HG03439 (cell line): ENCODE measurements at regions not wholly inside any gene's neighbourhood (a gene's known extent, or its start where the extent isn't known, plus 50 kb on each side); places are given as distances from the start of the nearest gene placed in this dataset.
"Not testable (repeated sequence)": the region's sequence is repeated elsewhere in the genome, so short reads cannot be mapped to it uniquely, and the experiment has no call there.

Source experiments
- ATAC-seq: cut with Tn5 transposase; IDR thresholded peaks from one replicate; pipeline ENCODE4 v1.9.1; 2021; ENCODE audit warnings: mild to moderate bottlenecking, moderate library complexity; ENCODE audit not compliant: unreplicated experiment

GRCh38 chr5:17817990-17818389 is 183.7 kb downstream of the TAF11L14 start:
- no peak for ATAC-seq

- no peak for ATAC-seq
Observed at GRCh38 chr5:17819783-17820182, 185.5 kb downstream of the TAF11L14 start.

- ATAC-seq, result no peak
Observed at GRCh38 chr5:17828681-17829080, 194.4 kb downstream of the TAF11L14 start.

GRCh38 chr5:17829456-17829855 is 195.2 kb downstream of the TAF11L14 start:
- no peak for ATAC-seq

GRCh38 chr5:17831279-17831678 is 197.0 kb downstream of the TAF11L14 start:
- no peak for ATAC-seq

GRCh38 chr5:17832949-17833745 is 198.9 kb downstream of the TAF11L14 start:
- ATAC-seq, result no peak

- ATAC-seq, result no peak
Observed at GRCh38 chr5:17837757-17838156, 203.5 kb downstream of the TAF11L14 start.

GRCh38 chr5:17838469-17838868 is 204.2 kb downstream of the TAF11L14 start:
- ATAC-seq, result no peak

GRCh38 chr5:17839848-17840247 is 205.6 kb downstream of the TAF11L14 start:
- ATAC-seq, result no peak

GRCh38 chr5:17846496-17846895 is 212.2 kb downstream of the TAF11L14 start:
- ATAC-seq, result no peak

- no peak for ATAC-seq
Observed at GRCh38 chr5:17847286-17847685, 213.0 kb downstream of the TAF11L14 start.

GRCh38 chr5:17852111-17852510 is 217.9 kb downstream of the TAF11L14 start:
- ATAC-seq, result no peak

GRCh38 chr5:17852740-17853139 is 218.5 kb downstream of the TAF11L14 start:
- no peak for ATAC-seq

GRCh38 chr5:17854901-17855300 is 220.6 kb downstream of the TAF11L14 start:
- no peak for ATAC-seq

GRCh38 chr5:17860660-17861315 is 226.5 kb downstream of the TAF11L14 start:
- ATAC-seq, result no peak

- not testable (repeated sequence) for ATAC-seq
Observed at GRCh38 chr5:17864903-17865302, 230.6 kb downstream of the TAF11L14 start.

GRCh38 chr5:17865966-17866365 is 231.7 kb downstream of the TAF11L14 start:
- not testable (repeated sequence) for ATAC-seq

GRCh38 chr5:17872204-17872603 is 237.9 kb downstream of the TAF11L14 start:
- no peak for ATAC-seq

- ATAC-seq, result no peak
Observed at GRCh38 chr5:17878541-17878940, 244.3 kb downstream of the TAF11L14 start.

GRCh38 chr5:17879276-17879675 is 245.0 kb downstream of the TAF11L14 start:
- ATAC-seq, result no peak

GRCh38 chr5:17880869-17881268 is 246.6 kb downstream of the TAF11L14 start:
- ATAC-seq, result no peak

GRCh38 chr5:17882760-17883488 is 248.7 kb downstream of the TAF11L14 start:
- ATAC-seq, result no peak
